ENCODE measurements at regions not wholly inside any gene's neighbourhood (a gene's known extent, or its start where the extent isn't known, plus 50 kb on each side); places are given as distances from the start of the nearest gene placed in this dataset.

DNA sequence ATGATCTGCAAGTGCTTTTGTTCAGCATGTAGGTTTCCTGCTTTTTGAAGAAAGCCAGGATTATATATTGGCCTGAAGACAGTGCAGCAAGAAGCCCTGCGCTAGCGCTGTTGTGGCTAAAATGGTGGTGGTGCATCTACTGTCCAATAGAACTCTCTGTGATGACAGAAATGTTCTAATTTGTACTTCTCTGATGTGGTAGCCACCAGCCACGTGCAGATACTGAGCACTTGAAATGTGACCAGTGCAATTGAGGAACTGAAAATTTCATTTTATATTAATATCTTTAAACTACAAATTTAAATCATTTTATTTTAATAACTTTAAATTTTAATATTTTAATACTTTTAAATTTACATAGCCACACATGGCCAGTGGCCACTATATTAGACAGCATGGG is 73.0 kb upstream of the PAX6 start:
- DNase-seq, result no peak

DNA sequence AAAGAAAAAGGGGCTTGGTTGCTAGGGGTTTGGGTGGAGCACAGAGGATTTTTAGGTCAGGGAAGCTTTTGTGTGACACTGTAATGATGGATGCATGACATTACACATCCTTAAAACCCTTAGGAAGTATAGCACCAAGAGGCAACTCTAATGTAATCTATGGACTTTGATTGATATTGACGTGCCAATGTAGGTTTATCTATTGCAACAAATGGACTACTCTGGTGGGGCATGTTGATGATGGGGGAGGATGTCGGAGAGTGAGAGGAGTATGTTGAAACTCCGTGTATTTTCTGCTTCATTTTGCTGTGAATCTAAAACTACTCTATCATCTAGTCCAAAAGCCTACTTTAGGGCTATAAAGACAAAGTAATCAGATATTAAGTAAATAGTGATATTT is 72.3 kb upstream of the PAX6 start:
- DNase-seq, result no peak

DNA sequence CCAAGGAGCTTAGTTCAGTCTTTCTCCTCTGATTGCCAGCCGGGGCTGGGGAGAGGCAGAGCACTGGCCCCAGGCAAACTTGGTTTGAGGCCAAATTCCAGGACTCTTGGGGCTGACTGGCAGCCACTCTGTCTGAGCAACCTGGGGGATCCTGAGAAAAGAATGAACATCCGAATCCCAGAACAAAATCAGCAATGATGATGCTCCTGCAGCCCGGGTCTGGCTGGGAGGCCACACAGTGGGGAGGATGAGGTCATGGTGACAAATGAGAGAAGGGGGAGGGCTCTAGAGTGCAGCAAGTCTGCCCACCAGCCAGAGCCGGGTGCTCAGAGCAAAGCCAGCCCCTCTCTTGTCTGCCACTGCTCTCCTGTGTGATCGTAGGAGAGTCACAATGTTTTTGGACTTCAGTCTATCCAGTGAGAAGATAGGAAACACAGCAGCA is 71.8 kb upstream of the PAX6 start:
- DNase-seq, result no peak

DNA sequence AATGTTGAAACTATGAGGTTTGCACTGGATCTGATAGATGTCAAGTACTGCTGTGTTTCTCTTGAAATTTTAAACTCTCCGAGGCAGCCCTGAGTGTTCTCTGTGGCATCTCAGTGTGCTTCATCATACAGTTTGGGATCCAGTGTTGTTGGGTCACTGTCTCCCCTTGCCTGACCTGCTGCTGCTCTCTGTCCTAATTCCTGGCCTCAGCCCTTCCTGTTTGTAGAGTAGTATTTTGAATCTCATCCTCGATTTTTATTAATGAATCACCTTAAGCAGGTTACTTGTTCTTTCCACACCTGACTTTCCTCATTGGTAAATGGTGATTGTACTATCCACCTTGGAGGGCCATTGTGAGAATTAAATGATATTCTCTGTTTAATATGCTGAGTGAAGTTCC is 70.7 kb upstream of the PAX6 start:
- no peak for DNase-seq

DNA sequence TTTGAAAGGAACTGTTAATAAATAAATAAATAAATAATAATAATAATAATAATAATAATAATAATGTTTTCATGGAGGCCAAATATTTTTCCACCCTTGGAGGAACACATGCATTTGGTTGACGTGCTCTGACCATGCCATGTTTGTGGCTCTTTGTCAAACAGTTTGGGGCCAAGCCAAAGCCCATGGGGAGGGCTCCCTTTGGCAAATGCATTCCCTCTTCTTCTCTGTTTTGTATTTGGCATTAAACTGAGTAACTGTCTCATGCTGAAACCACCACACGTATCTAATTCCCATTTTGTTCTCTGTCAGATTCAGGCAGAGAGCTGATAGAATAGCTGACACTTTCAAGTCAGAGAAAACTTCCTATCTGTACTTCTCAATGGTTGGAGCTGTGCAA is 68.6 kb upstream of the PAX6 start:
- DNase-seq, result no peak

DNA sequence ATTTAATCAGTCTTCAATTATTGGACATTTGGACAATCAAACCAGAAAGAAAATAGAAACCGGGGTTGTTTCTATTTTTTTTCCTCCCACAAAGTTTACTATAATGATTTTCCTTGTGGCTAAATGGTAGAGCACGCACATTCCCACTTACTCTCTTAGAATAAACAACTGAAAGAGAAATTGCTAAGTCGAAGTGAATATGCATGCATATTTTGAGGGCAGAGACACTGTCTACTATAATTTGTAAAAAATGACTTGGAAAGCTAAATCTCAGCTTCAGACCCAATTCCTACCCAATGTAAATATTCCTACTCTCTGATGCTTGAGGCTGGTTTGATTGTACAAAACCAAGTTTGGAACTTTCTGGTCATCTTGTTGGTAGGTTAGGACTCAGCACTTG is 66.7 kb upstream of the PAX6 start:
- DNase-seq, result no peak

DNA sequence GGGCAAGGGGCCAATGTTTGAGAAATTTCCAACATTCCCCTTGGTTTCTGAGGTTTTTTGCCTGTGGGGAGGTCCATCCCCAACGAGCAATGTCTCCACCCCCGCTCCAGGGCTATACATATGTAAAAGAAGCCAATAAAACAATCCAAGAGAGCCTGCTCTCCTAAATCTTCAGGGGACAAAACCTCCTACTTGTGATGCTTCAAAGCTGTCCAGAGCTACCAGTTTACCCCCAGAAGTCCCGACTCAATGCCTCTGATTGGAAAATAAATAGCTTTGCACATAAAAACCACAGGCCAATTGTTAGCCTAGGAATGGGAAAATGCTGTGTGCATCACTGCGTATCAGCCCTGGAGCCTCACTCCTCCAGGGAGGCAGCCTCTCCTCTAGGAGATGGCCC is 66.0 kb upstream of the PAX6 start:
- no peak for DNase-seq

DNA sequence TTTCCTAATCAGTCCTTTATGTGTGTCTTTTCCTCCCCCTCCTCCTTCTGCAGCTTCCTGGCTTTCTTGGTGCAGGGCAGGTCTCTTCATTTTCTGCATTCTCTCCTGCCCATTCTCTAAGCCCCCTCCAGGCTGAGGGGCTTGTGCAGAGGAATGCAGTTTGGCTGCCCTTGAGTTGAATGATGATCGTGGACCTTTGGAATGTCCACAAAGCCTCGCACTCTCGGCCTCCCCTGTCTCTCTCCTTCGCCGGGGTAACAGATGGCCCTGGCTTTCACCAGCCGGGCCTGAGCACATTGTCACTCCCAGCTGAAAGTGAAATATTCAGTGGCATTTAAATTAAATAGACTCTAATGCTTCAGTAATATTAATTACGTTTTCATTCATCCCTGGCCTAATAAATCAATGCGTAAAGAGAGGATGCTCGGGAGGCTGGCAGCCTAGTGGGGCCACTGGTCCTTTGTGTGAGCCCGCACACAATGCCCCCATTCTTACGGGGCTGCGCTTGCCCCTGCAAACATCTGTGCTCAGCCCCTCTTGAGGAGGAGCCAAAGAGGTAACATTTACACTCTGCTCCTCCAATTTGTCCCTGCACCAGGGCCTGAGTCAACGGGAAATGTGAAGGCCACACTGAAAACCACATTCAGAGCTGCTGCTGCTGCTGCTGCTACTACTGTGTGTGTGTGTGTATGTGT is 64.9 kb upstream of the PAX6 start:
- no peak for DNase-seq

DNA sequence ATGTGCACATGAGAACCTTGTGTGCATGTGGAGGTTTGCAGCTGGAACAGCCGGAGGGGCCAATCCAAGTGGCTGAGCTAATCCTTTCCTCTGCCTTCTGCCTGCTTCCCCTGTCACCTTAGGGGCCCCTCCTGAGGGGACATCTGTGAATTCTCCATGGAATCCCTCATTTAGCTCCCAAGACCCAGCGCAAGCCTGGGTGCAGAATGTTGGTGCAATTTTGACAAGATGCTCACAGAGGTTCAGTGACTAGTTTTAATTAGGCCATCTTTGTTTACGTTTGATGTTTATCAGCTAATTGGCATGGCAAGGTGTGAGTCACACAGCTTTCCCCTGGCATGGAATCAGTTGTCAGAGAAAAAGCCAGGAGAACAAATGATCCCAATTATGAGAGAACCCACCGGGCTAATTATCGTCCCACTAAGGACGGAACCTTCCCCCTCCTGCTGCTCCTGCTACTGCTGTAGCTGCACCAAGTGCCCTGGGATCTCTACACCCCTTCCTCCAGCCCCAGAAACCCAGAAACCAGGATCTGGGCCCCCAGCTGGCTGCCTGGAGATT is 63.6 kb upstream of the PAX6 start:
- no peak for DNase-seq

DNA sequence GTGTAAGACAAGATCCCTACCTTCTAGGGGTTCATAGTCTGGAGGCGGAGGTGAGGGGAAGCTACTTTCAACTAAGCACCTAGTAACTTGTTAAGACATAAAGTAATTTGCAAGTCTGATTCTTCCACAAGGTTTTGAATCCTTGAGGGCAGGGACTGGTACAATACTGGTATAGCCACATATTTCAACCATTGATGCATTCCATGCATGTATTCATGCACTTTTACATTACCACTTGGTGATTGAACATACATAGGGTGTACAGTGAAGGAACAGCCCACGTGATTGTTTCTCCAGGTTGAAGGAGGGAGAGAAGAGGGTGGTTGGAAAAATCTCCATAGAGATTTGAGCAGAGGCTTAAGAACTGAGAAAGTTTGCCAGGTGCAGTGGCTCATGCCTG is 62.0 kb upstream of the PAX6 start:
- no peak for DNase-seq

DNA sequence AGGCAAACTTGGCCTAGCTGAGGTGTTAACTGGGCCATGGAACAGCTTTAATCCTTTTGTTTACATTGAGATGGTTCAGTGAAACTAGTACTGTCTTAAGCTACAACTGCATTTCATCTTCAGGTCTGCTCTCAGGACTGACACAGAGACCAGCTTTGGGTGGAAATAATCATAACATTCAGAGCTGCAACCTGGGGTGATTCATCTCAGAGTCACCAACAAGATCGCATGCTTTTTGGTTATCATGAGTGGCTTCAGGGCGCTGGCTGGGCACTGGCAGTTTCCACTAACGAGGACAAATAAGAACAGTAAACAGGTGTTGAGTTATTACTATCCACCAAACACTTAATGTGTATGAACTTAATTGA is 60.9 kb upstream of the PAX6 start:
- DNase-seq, result no peak

DNA sequence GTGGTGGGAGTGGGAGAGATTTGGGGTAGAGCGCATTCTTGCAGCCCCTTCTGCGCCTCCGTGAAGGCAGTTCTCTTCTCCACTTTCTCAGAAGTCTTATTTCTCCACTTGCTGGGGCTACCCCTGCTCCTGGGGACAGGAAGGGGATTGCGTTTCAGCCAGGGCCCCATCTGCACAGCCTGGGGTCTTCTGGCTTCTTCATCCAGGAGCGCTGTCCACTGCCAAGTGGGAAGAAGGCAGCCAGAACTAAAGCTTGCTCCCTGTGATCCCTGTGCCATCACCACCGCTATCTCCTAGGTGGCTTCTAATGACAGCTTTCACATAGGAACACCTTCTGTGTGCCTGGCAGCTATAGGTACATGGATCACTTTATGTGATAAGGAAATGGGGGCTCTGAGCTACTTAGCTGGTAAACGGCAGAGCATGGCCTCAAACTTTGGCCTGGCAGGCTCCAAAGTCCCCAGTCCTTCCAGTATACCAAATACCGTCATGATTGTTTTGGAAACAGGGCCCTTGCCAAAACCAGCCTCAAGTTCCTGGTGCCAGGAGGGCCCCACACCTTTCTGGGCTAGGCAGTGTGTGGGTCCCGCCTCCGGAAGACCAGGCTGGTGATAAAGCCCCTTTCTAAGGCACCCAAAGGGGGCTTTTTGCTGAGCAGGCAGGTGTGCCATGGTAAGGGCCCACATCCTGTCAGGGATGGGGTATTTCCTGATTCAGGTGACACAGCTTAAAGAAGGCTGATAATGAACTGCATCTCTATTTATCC is 60.4 kb upstream of the PAX6 start:
- no peak for DNase-seq

DNA sequence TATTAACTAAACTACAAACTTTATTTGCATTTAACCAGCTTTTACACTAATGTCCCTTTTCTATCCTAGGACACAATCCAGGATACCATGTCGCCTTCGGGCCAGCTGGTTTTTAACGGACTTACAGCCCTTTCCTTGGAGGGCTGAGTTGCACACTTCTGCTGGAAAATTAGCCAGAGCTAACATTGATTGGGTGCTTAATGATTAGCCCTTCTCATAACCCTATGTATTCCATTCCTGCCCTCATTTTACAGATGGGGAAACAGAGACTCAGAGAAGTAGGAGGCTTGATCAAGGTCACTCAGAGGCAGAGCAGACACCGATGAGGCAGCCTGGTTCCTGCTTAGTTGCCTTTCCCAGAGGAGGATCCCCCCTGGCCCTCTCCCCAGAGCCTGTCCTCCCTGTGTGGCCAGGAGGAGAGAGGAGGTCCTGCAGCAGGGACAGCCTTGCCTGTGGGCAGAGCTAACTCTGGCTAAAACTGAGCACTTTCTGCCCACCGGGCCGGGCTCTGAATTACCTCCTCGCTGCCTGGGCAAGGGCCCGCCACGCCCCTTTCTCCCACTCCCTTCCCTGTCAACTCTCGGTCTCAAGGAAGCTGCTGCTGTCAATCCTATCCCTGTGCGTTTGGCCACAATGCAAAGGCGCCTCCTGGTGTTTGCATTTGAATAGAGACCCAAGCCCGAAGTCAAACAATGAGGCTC is 59.6 kb upstream of the PAX6 start:
- peak; percentile 63 for DNase-seq

DNA sequence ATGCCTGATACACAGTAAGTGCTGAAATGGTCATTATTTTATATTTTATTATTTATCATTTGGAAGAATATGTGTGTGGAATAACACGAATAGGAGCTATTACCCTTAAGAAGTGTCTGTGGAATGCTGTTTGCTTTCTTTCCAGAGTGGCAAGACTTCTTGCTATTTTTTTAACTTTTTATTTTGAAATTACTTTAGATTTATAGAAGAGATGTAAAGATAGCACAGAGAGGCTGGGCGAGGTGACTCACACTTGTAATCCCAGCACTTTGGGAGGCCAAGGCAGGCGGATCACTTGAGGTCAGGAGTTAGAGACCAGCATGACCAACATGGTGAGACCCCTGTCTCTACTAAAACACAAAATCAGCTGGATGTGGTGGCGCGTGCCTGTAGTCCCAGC is 58.9 kb upstream of the PAX6 start:
- no peak for DNase-seq

DNA sequence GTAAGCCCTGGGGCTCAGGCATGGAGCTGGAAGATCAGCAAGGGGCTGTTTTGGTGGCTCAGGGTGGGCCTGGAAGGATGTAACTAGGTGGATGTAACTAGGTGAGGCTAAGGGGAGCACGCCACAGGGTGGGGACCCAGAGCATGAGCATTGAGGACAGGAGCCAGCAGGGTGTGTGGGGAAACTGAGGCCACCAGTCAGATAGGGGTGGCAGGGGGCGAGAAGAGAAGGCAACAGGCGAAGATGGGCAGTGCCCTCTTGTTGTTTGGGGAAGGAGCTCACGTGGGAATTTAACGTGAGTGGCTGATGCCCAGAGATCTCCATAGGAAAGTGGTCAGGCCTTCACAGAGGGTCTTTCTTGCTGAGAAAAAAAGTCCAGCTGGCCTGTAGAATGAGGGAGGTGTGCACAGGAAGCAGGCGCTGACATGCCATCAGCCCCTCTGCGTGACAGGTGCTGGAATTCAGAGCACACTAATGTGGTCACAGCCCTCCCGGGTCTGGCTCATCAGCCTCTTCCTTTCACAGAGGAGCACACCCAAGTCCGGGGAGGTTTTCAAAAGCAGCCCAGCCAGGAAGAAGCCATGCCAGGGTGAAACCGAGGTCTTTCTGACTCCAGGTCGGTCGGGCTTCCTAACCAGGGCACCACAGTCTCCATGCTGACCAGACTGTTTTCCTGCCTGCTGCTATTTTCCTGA is 54.6 kb upstream of the PAX6 start:
- DNase-seq, result no peak

DNA sequence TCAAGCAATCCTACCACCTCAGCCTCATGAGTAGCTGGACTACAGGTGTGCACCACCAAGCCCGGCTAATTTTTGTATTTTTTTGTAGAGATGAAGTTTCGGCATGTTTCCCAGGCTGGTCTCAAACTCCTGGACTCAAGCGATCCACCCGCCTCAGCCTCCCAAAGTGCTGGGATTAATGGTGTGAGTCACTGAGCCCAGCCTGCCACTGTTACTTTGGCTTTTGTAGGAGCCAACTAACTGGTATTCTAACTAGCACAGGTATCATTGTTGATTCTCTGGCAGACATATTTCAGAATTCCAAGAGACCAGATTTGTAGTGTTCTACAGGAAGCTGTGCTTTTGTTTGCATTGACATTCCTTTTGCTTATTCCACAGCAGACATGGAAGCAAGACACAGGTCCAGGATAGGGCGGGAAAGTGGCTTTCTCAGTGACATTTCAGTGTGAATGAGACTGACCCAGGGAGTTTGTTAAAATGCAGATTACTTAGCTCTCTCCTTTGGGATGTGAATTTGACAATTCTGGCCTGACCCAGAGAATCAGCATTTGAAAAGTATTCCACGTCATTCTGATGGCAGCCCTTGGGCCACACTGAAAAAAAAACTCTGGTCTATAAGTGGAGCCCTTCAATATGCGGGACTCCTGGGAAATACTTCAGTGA is 52.2 kb upstream of the PAX6 start:
- DNase-seq, result no peak

DNA sequence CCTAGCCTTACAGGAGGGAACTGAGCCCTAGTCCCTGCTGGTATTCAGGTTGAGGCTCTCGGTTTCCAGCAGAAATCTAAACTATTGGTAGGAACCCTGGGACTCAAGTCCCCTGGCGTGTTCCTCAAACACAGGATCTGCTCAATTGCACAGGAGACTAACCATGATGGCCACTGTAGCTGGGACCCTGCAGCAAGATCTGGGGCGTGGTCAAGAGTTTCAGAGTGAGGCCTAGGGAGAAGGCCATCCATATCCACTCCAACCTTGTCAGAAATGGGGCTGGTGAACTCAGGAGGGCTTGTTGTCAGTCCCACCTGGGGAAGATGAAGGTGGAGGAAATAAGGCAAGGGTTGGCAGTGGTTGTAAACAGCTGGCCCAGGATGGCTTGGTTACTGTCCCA is 49.9 kb upstream of the PAX6 start:
- no peak for DNase-seq

All from hematopoietic multipotent progenitor cell treated with erythropoietin and hydrocortisone succinate and interleukin-3 and kit ligand, for 6 days (in vitro differentiated cells).